8988T (cell line): ENCODE measurements at regions not wholly inside any gene's neighbourhood (a gene's known extent, or its start where the extent isn't known, plus 50 kb on each side); places are given as distances from the start of the nearest gene placed in this dataset.
"Not testable (repeated sequence)": the region's sequence is repeated elsewhere in the genome, so short reads cannot be mapped to it uniquely, and the experiment has no call there.

Experiments used
- DNase-seq: peaks from one replicate; pipeline ENCODE4 v3.0.0; 2011

GRCh38 chr6:22164236-22164635, 132.6 kb downstream of the PRL start:
- DNase-seq = no peak

- DNase-seq = not testable (repeated sequence)
These were observed 125.8 kb downstream of the PRL start for GRCh38 chr6:22171006-22171405.

- not testable (repeated sequence) for DNase-seq
These were observed 125.0 kb downstream of the PRL start for GRCh38 chr6:22171885-22172284.

GRCh38 chr6:22173311-22173710, 123.5 kb downstream of the PRL start:
- no peak for DNase-seq

- not testable (repeated sequence) for DNase-seq
These were observed 116.6 kb downstream of the PRL start for GRCh38 chr6:22180250-22180649.

- DNase-seq = no peak
These were observed 112.5 kb downstream of the PRL start for GRCh38 chr6:22184371-22184770.

GRCh38 chr6:22189946-22190345, 106.9 kb downstream of the PRL start:
- no peak for DNase-seq

GRCh38 chr6:22194188-22194921, 102.5 kb downstream of the PRL start:
- DNase-seq = no peak

GRCh38 chr6:22199771-22200170, 97.1 kb downstream of the PRL start:
- DNase-seq = no peak

GRCh38 chr6:22204153-22204552, 92.7 kb downstream of the PRL start:
- no peak for DNase-seq

GRCh38 chr6:22205266-22205665, 91.6 kb downstream of the PRL start:
- no peak for DNase-seq

- no peak for DNase-seq
These were observed 90.7 kb downstream of the PRL start for GRCh38 chr6:22206106-22206505.

- no peak for DNase-seq
These were observed 88.8 kb downstream of the PRL start for GRCh38 chr6:22208026-22208425.

- DNase-seq = no peak
These were observed 82.5 kb downstream of the PRL start for GRCh38 chr6:22214314-22214713.

GRCh38 chr6:22215474-22215873, 81.4 kb downstream of the PRL start:
- not testable (repeated sequence) for DNase-seq

GRCh38 chr6:22218410-22218809, 78.4 kb downstream of the PRL start:
- no peak for DNase-seq

- no peak for DNase-seq
These were observed 76.9 kb downstream of the PRL start for GRCh38 chr6:22219925-22220324.

GRCh38 chr6:22221211-22221610, 75.6 kb downstream of the PRL start:
- no peak for DNase-seq

GRCh38 chr6:22221630-22222029, 75.2 kb downstream of the PRL start:
- DNase-seq = no peak

- DNase-seq = no peak
These were observed 74.4 kb downstream of the PRL start for GRCh38 chr6:22222469-22222868.

- no peak for DNase-seq
These were observed 68.8 kb downstream of the PRL start for GRCh38 chr6:22227824-22228610.

GRCh38 chr6:22231050-22231449, 65.8 kb downstream of the PRL start:
- no peak for DNase-seq

GRCh38 chr6:22231616-22232015, 65.2 kb downstream of the PRL start:
- DNase-seq = no peak

GRCh38 chr6:22236626-22237414, 60.0 kb downstream of the PRL start:
- DNase-seq = no peak
